Breast epithelium (tissue), 4 donors: ENCODE measurements at regions not wholly inside any gene's neighbourhood (a gene's known extent, or its start where the extent isn't known, plus 50 kb on each side); places are given as distances from the start of the nearest gene placed in this dataset.

Experiments used
- DNase-seq, 2 donors: peaks; one replicate each; pipeline ENCODE4 v3.0.0-alpha.2; 2019; ENCODE audit warnings: low spot score in 2 of 2
- H3K27ac ChIP-seq, 2 donors: fragments of 200-600 bp; sonication (generic) in 1 of 2; one replicate each; pipeline ENCODE4 v1.5.1; 2016 to 2019; ENCODE audit warnings: mild to moderate bottlenecking in 1 of 2
- H3K27me3 ChIP-seq, 2 donors: fragments of 200-600 bp; sonication (generic) in 1 of 2; one replicate each; pipeline versions ENCODE4 v1.5.1 to v1.6.0; 2017 to 2019; ENCODE audit warnings: control low read depth in 1 of 2, mild to moderate bottlenecking in 1 of 2
- H3K36me3 ChIP-seq: fragments of 200-600 bp; one replicate; pipeline ENCODE4 v1.5.1; 2019
- H3K4me1 ChIP-seq, 2 donors: fragments of 200-600 bp; sonication (generic); one replicate each; pipeline ENCODE4 v1.5.1; 2016 to 2019; ENCODE audit warnings: control low read depth in 1 of 2
- H3K4me3 ChIP-seq, 3 donors: fragments of 200-600 bp; sonication (generic); 1 replicate in 2 of 3; 2 replicates in 1 of 3; pipeline ENCODE4 v1.5.1; 2016 to 2019; ENCODE audit warnings: mild to moderate bottlenecking in 3 of 3, moderate library complexity in 2 of 3
- H3K9me3 ChIP-seq, 2 donors: fragments of 200-600 bp; sonication (generic) in 1 of 2; one replicate each; pipeline ENCODE4 v1.5.1; 2016 to 2019; ENCODE audit warnings: control low read depth in 1 of 2
- POLR2A ChIP-seq: fragments of 450-650 bp; IDR thresholded peaks from one replicate; pipeline ENCODE4 v1.6.1; 2016; ENCODE audit warnings: antibody characterized with exemption, mild to moderate bottlenecking, moderate library complexity
- POLR2AphosphoS5 ChIP-seq, 3 donors: sonication (generic); formaldehyde crosslinking; IDR thresholded peaks; one replicate each; pipeline ENCODE4 v1.6.1; 2017; ENCODE audit warnings: antibody characterized with exemption in 3 of 3
- intact Hi-C: fragments of 100-400 bp; cut with DNase I; formaldehyde crosslinking; loops from one replicate; pipeline ENCODE4 v1.15.1; 2023; ENCODE audit warnings: low total_unique reads
- TF ChIP-seq, protein P1 (sequence below), 3 donors: fragments of 450-650 bp; IDR thresholded peaks; one replicate each; pipeline ENCODE4 v1.5.1; 2016 to 2017; ENCODE audit warnings: antibody characterized with exemption in 3 of 3, mild to moderate bottlenecking in 3 of 3, moderate library complexity in 3 of 3

GRCh38 chr4:151993521-151993920 lies 232.7 kb upstream of the GATB start:
- no peak for DNase-seq
- Histone ChIP-seq H3K4me3 (no peak overlapping the region), H3K9me3 (no peaks in the 10 kb centered on the region), H3K27me3 (no peaks in the 10 kb centered on the region), H3K36me3 (no peaks in the 10 kb centered on the region), H3K27ac (no peak overlapping the region), H3K4me1 (no peaks in the 10 kb centered on the region)
- TF ChIP-seq POLR2A (no peak), POLR2AphosphoS5 (IDR thresholded peaks at IDR 0.05) (no peak)
- TF ChIP-seq, protein P1, sequence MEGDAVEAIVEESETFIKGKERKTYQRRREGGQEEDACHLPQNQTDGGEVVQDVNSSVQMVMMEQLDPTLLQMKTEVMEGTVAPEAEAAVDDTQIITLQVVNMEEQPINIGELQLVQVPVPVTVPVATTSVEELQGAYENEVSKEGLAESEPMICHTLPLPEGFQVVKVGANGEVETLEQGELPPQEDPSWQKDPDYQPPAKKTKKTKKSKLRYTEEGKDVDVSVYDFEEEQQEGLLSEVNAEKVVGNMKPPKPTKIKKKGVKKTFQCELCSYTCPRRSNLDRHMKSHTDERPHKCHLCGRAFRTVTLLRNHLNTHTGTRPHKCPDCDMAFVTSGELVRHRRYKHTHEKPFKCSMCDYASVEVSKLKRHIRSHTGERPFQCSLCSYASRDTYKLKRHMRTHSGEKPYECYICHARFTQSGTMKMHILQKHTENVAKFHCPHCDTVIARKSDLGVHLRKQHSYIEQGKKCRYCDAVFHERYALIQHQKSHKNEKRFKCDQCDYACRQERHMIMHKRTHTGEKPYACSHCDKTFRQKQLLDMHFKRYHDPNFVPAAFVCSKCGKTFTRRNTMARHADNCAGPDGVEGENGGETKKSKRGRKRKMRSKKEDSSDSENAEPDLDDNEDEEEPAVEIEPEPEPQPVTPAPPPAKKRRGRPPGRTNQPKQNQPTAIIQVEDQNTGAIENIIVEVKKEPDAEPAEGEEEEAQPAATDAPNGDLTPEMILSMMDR (IDR thresholded peaks at IDR 0.05): no peak
- intact Hi-C loops: no loop called here

- no peaks in the 10 kb centered on the region for H3K27me3 ChIP-seq
- no peaks in the 10 kb centered on the region for H3K4me1 ChIP-seq
- no peak overlapping the region for H3K4me3 ChIP-seq
- no peak for DNase-seq
- no peaks in the 10 kb centered on the region for H3K36me3 ChIP-seq
- H3K27ac ChIP-seq: no peak overlapping the region
- intact Hi-C loops: no loop called here
- H3K9me3 ChIP-seq: no peaks in the 10 kb centered on the region
- no peak for TF ChIP-seq POLR2A
- TF ChIP-seq, protein P1 (IDR thresholded peaks at IDR 0.05): no peak
- no peak for TF ChIP-seq POLR2AphosphoS5 (IDR thresholded peaks at IDR 0.05)
Observed at GRCh38 chr4:151992332-151993154, 231.7 kb upstream of the GATB start.

GRCh38 chr4:151991884-151992167 lies 231.0 kb upstream of the GATB start:
- H3K4me3 ChIP-seq: no peak overlapping the region
- no peaks in the 10 kb centered on the region for H3K4me1 ChIP-seq
- H3K27ac ChIP-seq: no peak overlapping the region
- no peaks in the 10 kb centered on the region for H3K9me3 ChIP-seq
- TF ChIP-seq POLR2A (no peak), POLR2AphosphoS5 (IDR thresholded peaks at IDR 0.05) (no peak)
- TF ChIP-seq, protein P1 (IDR thresholded peaks at IDR 0.05): no peak
- H3K36me3 ChIP-seq: no peaks in the 10 kb centered on the region
- H3K27me3 ChIP-seq: no peaks in the 10 kb centered on the region
- no peak for DNase-seq
- intact Hi-C loops: no loop called here

GRCh38 chr4:151991001-151991883 lies 230.4 kb upstream of the GATB start:
- Histone ChIP-seq H3K9me3 (no peaks in the 10 kb centered on the region), H3K36me3 (no peaks in the 10 kb centered on the region), H3K4me3 (no peak overlapping the region), H3K27me3 (no peaks in the 10 kb centered on the region), H3K4me1 (no peaks in the 10 kb centered on the region), H3K27ac (no peak overlapping the region)
- intact Hi-C loops: no loop called here
- TF ChIP-seq, protein P1 (IDR thresholded peaks at IDR 0.05): no peak
- TF ChIP-seq POLR2A (no peak), POLR2AphosphoS5 (IDR thresholded peaks at IDR 0.05) (no peak)
- no peak for DNase-seq

DNA sequence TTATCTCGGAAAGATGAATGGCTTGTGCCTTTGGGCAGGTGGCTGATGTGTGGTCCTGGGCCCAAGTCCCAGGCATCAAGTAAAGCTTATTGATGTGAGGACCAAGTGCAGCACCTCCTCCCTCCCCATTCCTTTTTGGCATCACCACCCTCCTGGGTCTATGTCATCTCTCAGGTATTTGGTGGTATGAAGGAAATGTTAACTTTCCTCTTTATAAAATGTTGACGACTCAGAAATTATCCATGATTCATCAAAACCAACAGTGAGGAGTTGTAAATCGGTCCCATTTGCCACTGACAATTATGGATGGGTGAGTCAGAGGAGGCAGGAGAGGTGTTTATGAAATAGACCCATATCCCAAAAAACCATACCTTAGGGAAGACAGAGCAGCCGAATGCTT lies 229.4 kb upstream of the GATB start:
- no peak for DNase-seq
- Histone ChIP-seq H3K27ac (no peak overlapping the region), H3K9me3 (no peaks in the 10 kb centered on the region), H3K27me3 (no peaks in the 10 kb centered on the region), H3K4me3 (no peak overlapping the region), H3K4me1 (no peaks in the 10 kb centered on the region), H3K36me3 (no peaks in the 10 kb centered on the region)
- intact Hi-C loops: no loop called here
- TF ChIP-seq, protein P1 (IDR thresholded peaks at IDR 0.05): no peak
- TF ChIP-seq POLR2AphosphoS5 (IDR thresholded peaks at IDR 0.05) (no peak), POLR2A (no peak)
